ENCODE measurements at regions not wholly inside any gene's neighbourhood (a gene's known extent, or its start where the extent isn't known, plus 50 kb on each side); places are given as distances from the start of the nearest gene placed in this dataset.
A peak's percentile ranks its signal among the peaks of the same experiment; 100 is the strongest.

DNA sequence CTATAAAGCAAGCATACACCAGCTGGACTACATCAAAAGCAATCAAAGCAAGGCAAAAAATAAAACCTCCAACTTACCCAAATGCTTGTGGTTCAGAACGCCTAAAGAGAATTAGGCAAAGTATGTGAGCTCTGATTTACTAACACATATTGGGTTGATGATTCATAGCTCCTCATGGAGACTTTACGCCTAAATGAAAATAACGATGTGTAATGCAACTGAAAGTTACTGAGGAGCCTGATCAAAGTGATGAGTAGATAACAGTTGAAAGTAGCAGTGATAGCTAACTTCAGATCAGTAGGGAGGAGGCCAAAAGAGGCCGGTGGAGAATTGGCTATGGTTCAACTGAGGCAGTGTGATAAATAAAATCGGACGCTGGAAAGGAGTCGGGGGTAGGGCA lies 85.0 kb downstream of the MPP7 start:
- DNase-seq (ENCODE audit: low spot score): peak; percentile 54
- CTCF ChIA-PET: no interaction called here
- POLR2A ChIA-PET (ENCODE audit: low non-redundant PET): no interaction called here

GRCh38 chr10:28215930-28216329 lies 86.9 kb downstream of the MPP7 start:
- DNase-seq (ENCODE audit: low spot score): no peak
- CTCF ChIA-PET: no interaction called here

More for the DNA sequence above, 85.0 kb downstream of the MPP7 start:
- H3K27ac ChIP-seq: no peak overlapping the region
- TF ChIP-seq CTCF (conservative IDR thresholded peaks at IDR 0.05; ENCODE audit: low read depth): no peak

DNA sequence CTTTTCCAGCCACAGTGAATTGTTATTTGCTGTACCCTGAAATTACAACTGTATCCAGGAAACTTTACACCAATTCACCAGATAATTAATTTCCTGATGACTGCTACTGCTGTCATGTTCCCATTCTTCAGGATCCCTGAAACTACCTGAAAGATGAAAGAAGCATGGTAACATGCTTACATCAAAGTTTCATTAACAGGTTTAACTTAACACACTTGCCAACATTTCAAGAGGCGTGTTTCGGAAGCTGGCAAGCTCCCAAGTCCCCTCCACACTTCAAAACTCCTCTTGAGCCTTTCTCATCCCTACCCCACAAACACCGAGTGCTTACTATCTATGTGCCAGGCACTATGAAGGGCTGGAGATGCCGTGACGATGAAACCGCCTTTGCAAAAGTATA lies 88.6 kb downstream of the MPP7 start:
- CTCF ChIA-PET: no interaction called here
- DNase-seq (ENCODE audit: low spot score): no peak
- no peak overlapping the region for H3K27ac ChIP-seq
- no peak for TF ChIP-seq CTCF (conservative IDR thresholded peaks at IDR 0.05; ENCODE audit: low read depth)
- POLR2A ChIA-PET (ENCODE audit: low non-redundant PET): no interaction called here

More at GRCh38 chr10:28215930-28216329, 86.9 kb downstream of the MPP7 start:
- no peak overlapping the region for H3K27ac ChIP-seq
- POLR2A ChIA-PET (ENCODE audit: low non-redundant PET): no interaction called here
- TF ChIP-seq CTCF (conservative IDR thresholded peaks at IDR 0.05; ENCODE audit: low read depth): no peak

DNA sequence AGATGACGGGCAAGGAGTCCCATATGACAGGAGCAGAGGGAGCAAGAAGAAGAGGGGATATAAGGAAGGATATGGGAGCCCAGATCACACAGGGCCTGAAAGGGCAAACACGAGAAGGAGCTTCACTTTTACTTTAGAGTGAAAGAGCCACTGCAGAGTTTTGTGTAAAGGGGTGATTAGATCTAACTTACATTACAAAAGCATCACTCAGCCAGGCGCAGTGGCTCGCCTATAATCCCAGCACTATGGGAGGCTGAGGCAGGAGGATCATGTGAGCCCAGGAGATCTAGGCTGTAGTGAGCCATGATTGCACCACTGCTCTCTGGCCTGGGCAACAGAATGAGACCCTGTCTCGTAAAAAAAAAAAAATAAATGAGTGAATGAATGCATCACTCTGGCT lies 91.1 kb downstream of the MPP7 start:
- DNase-seq (ENCODE audit: low spot score): no peak
- ChIA-PET POLR2A (ENCODE audit: low non-redundant PET) (no interaction called here), CTCF (no interaction called here)
- H3K27ac ChIP-seq: no peak overlapping the region
- no peak for TF ChIP-seq CTCF (conservative IDR thresholded peaks at IDR 0.05; ENCODE audit: low read depth)

DNA sequence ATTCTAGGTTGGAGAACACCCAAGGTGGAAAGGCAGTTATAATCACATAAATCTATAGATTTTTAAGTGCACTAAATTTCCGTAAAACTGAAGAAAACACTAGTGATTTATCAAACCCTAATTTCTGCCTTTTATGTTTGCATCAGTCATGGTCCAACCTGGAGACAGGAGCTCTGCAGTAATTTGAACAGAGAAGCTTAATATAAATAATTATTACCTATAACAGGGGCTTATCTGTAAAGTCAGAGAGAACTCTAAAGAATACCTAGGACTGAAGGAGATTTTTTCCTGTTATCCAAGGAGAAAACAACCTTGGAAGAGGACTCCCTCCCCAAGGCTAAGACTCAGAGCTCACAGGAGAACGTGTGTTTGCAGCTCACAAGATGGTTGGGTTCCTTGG lies 95.1 kb downstream of the MPP7 start:
- ChIA-PET POLR2A (ENCODE audit: low non-redundant PET) (no interaction called here), CTCF (no interaction called here)
- DNase-seq (ENCODE audit: low spot score): no peak
- H3K27ac ChIP-seq: no peak overlapping the region
- no peak for TF ChIP-seq CTCF (conservative IDR thresholded peaks at IDR 0.05; ENCODE audit: low read depth)

GRCh38 chr10:28202941-28203352 lies 99.9 kb downstream of the MPP7 start:
- no peak for TF ChIP-seq CTCF (conservative IDR thresholded peaks at IDR 0.05; ENCODE audit: low read depth)
- POLR2A ChIA-PET (ENCODE audit: low non-redundant PET): no interaction called here
- CTCF ChIA-PET: no interaction called here
- no peak overlapping the region for H3K27ac ChIP-seq
- DNase-seq (ENCODE audit: low spot score): no peak
